Karpas-422 (cell line): ENCODE measurements at regions not wholly inside any gene's neighbourhood (a gene's known extent, or its start where the extent isn't known, plus 50 kb on each side); places are given as distances from the start of the nearest gene placed in this dataset.
"Not testable (repeated sequence)": the region's sequence is repeated elsewhere in the genome, so short reads cannot be mapped to it uniquely, and the experiment has no call there.

Experiments
- DNase-seq: peaks from one replicate; pipeline ENCODE4 v3.0.0-alpha.2; 2015
- H2AFZ ChIP-seq: fragments of 200-600 bp; sonication (generic); 2 replicates; pipeline ENCODE4 v1.6.1; 2014; ENCODE audit warnings: antibody characterized with exemption, low read length, mixed read lengths
- H3K27ac ChIP-seq: fragments of 200-600 bp; sonication (generic); 2 replicates; pipeline ENCODE4 v1.5.1; 2014; ENCODE audit warnings: mild to moderate bottlenecking, low read length, moderate library complexity
- H3K27me3 ChIP-seq: fragments of 200-600 bp; sonication (generic); 2 replicates; pipeline ENCODE4 v1.6.1; 2014; ENCODE audit warnings: low read length, mixed read lengths
- H3K36me3 ChIP-seq: fragments of 200-600 bp; sonication (generic); 2 replicates; pipeline ENCODE4 v1.6.1; 2014; ENCODE audit warnings: low read length, mixed read lengths; ENCODE audit not compliant: insufficient read depth
- H3K4me1 ChIP-seq: fragments of 200-600 bp; sonication (generic); 2 replicates; pipeline ENCODE4 v1.6.1; 2014; ENCODE audit warnings: mild to moderate bottlenecking, low read length, mixed read lengths
- H3K4me2 ChIP-seq: fragments of 200-600 bp; sonication (generic); 2 replicates; pipeline ENCODE4 v1.6.1; 2014; ENCODE audit warnings: low read length, low read depth, mild to moderate bottlenecking; ENCODE audit not compliant: poor library complexity, severe bottlenecking
- H3K4me3 ChIP-seq: fragments of 200-600 bp; sonication (generic); 2 replicates; pipeline ENCODE4 v1.5.1; 2014; ENCODE audit warnings: mild to moderate bottlenecking, antibody characterized with exemption, low read length, mixed read lengths
- H3K79me2 ChIP-seq: fragments of 200-600 bp; sonication (generic); 2 replicates; pipeline ENCODE4 v1.6.1; 2014; ENCODE audit warnings: mild to moderate bottlenecking, low read length, mixed read lengths
- H3K9ac ChIP-seq: fragments of 200-600 bp; sonication (generic); 2 replicates; pipeline ENCODE4 v1.6.0; 2014; ENCODE audit warnings: low read length
- H3K9me2 ChIP-seq: fragments of 200-600 bp; sonication (generic), shearing (Covaris generic); replicated peaks from 2 replicates; pipeline ENCODE4 v1.6.0; 2014; ENCODE audit warnings: mild to moderate bottlenecking, low read length, moderate library complexity; ENCODE audit not compliant: insufficient read depth
- H3K9me3 ChIP-seq: fragments of 300-700, 200-600 bp; sonication (generic); 2 replicates; pipeline ENCODE4 v1.6.1; 2014; ENCODE audit warnings: low read length, mixed read lengths
- H4K20me1 ChIP-seq: fragments of 200-600 bp; sonication (generic); 2 replicates; pipeline ENCODE4 v1.6.1; 2014; ENCODE audit warnings: mild to moderate bottlenecking, antibody characterized with exemption, low read length, low read depth; ENCODE audit not compliant: insufficient read depth

- Histone ChIP-seq H3K4me1 (no peaks in the 10 kb centered on the region), H3K4me3 (no peak overlapping the region), H3K9me3 (no peaks in the 10 kb centered on the region), H4K20me1 (no peaks in the 10 kb centered on the region), H3K27me3 (no peaks in the 10 kb centered on the region), H2AFZ (no peak overlapping the region), H3K9me2 (no peaks in the 10 kb centered on the region), H3K27ac (no peak overlapping the region), H3K9ac (no peak overlapping the region), H3K79me2 (no peaks in the 10 kb centered on the region), H3K36me3 (no peaks in the 10 kb centered on the region), H3K4me2 (no peak overlapping the region)
- DNase-seq: no peak
Measured at GRCh38 chr3:191922570-191922969, 461.6 kb downstream of the PYDC2 start.

GRCh38 chr3:191927183-191927817 is 466.3 kb downstream of the PYDC2 start:
- not testable (repeated sequence) for H3K9me3 ChIP-seq, H3K36me3 ChIP-seq, H4K20me1 ChIP-seq, H3K9me2 ChIP-seq, DNase-seq, H3K27ac ChIP-seq, H3K4me1 ChIP-seq, H3K27me3 ChIP-seq, H3K4me2 ChIP-seq, H2AFZ ChIP-seq, H3K9ac ChIP-seq, H3K79me2 ChIP-seq, H3K4me3 ChIP-seq

DNA sequence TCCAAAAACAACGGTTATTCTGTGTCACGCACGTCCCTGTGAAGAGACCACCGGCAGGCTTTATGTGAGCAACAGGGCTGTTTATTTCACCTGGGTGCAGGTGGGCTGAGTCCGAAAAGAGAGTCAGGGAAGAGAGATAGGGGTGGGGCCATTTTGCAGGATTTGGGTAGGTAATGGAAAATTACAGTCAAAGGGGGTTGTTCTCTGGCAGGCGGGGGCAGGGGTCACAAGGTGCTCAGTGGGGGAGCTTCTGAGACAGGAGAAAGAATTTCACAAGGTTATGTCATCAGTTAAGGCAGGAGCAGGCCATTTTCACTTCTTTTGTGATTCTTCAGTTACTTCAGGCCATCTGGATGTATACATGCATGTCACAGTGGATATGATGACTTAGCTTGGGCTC is 467.0 kb downstream of the PYDC2 start:
- not testable (repeated sequence) for H3K9me2 ChIP-seq, H3K4me2 ChIP-seq, H3K36me3 ChIP-seq, H3K4me3 ChIP-seq, H3K79me2 ChIP-seq, H3K27me3 ChIP-seq, H3K4me1 ChIP-seq, H4K20me1 ChIP-seq, H3K9me3 ChIP-seq, H2AFZ ChIP-seq, DNase-seq, H3K9ac ChIP-seq, H3K27ac ChIP-seq

- Histone ChIP-seq H3K27ac (no peak overlapping the region), H4K20me1 (no peaks in the 10 kb centered on the region), H3K9ac (no peak overlapping the region), H3K4me1 (no peaks in the 10 kb centered on the region), H3K36me3 (no peaks in the 10 kb centered on the region), H2AFZ (no peak overlapping the region), H3K9me3 (no peaks in the 10 kb centered on the region), H3K9me2 (no peaks in the 10 kb centered on the region), H3K4me2 (no peak overlapping the region), H3K4me3 (no peak overlapping the region), H3K27me3 (no peaks in the 10 kb centered on the region), H3K79me2 (no peaks in the 10 kb centered on the region)
- DNase-seq: no peak
Measured at GRCh38 chr3:191944835-191945234, 483.9 kb downstream of the PYDC2 start.

- H3K9me2 ChIP-seq: no peaks in the 10 kb centered on the region
- no peak overlapping the region for H3K27ac ChIP-seq
- no peaks in the 10 kb centered on the region for H3K79me2 ChIP-seq
- H3K36me3 ChIP-seq: no peaks in the 10 kb centered on the region
- no peak for DNase-seq
- no peak overlapping the region for H2AFZ ChIP-seq
- H3K4me2 ChIP-seq: no peak overlapping the region
- H3K4me1 ChIP-seq: no peaks in the 10 kb centered on the region
- H4K20me1 ChIP-seq: no peaks in the 10 kb centered on the region
- H3K9me3 ChIP-seq: no peaks in the 10 kb centered on the region
- no peak overlapping the region for H3K9ac ChIP-seq
- no peaks in the 10 kb centered on the region for H3K27me3 ChIP-seq
- H3K4me3 ChIP-seq: no peak overlapping the region
Measured at GRCh38 chr3:191952186-191952585, 491.2 kb downstream of the PYDC2 start.

DNA sequence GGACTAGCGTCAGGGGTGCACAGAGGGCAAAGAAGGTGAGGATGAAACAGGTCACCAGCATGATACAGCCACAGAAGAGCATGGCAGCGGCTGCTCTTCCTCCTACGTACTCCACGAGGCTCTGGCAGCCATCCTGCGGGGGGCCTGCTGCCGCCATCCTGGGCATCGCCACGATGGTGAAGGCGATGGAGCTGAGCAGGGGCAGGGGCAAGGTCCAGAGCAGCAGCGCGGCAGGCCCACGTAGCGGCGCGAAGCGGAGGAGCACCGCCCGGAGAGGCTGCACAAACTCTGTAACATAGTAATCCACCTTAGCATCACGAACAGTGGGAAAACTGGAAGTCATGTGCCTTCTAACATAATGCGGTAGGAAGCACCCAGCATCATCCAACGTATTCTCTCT is 491.6 kb downstream of the PYDC2 start:
- no peak overlapping the region for H3K9ac ChIP-seq
- H4K20me1 ChIP-seq: no peaks in the 10 kb centered on the region
- no peak for DNase-seq
- no peak overlapping the region for H3K4me2 ChIP-seq
- H3K4me3 ChIP-seq: no peak overlapping the region
- H3K9me2 ChIP-seq: no peaks in the 10 kb centered on the region
- H3K36me3 ChIP-seq: no peaks in the 10 kb centered on the region
- H3K27me3 ChIP-seq: no peaks in the 10 kb centered on the region
- no peaks in the 10 kb centered on the region for H3K79me2 ChIP-seq
- no peak overlapping the region for H3K27ac ChIP-seq
- no peaks in the 10 kb centered on the region for H3K9me3 ChIP-seq
- H3K4me1 ChIP-seq: no peaks in the 10 kb centered on the region
- H2AFZ ChIP-seq: no peak overlapping the region

DNA sequence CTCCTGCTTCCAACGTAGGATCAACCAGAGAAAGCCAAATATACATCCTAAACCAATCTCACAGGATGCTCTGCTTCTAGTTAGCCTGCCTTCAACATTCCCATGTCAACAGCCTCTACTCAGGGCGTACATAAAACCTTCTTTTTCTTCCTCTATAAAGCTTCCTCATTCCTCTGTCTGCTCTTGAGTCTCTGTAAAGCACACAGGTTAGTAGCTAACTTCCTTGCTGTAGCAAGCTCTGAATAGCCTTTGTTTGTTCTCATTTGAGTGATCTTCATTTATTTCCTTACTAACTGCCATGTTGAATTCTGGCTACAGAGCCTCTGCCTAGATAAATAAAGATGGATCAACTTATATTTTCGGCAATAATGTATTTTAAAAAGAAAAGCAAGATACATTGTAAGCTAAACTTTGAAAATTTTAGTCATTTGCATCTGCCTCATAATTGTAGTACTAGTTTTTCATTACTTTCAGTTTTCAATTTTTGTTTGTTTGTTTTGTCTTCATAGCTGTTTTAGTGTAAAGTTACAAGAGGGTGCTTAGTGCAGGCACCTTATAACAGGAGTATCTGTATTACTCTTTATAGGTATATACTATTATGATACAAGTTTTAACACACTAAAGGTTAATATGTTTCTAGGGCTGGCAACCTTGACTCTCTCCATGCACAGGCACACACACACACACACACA is 498.2 kb downstream of the PYDC2 start:
- Histone ChIP-seq H3K4me3 (no peak overlapping the region), H3K9me2 (no peaks in the 10 kb centered on the region), H4K20me1 (no peaks in the 10 kb centered on the region), H3K9me3 (no peaks in the 10 kb centered on the region), H3K9ac (no peak overlapping the region), H3K27ac (no peak overlapping the region), H3K79me2 (no peaks in the 10 kb centered on the region), H3K4me1 (no peaks in the 10 kb centered on the region), H2AFZ (no peak overlapping the region), H3K4me2 (no peak overlapping the region), H3K36me3 (no peaks in the 10 kb centered on the region), H3K27me3 (no peaks in the 10 kb centered on the region)
- DNase-seq: peak; percentile 44

GRCh38 chr3:191959876-191960413 is 499.0 kb downstream of the PYDC2 start:
- no peak overlapping the region for H2AFZ ChIP-seq
- DNase-seq: no peak

More at GRCh38 chr3:191959876-191960413, 499.0 kb downstream of the PYDC2 start:
- Histone ChIP-seq H3K4me2 (no peak overlapping the region), H3K9ac (no peak overlapping the region), H3K9me2 (no peaks in the 10 kb centered on the region), H3K36me3 (no peaks in the 10 kb centered on the region), H4K20me1 (no peaks in the 10 kb centered on the region), H3K79me2 (no peaks in the 10 kb centered on the region), H3K27ac (no peak overlapping the region), H3K4me1 (no peaks in the 10 kb centered on the region), H3K4me3 (no peak overlapping the region), H3K9me3 (no peaks in the 10 kb centered on the region), H3K27me3 (no peaks in the 10 kb centered on the region)
